ENCODE measurements at regions not wholly inside any gene's neighbourhood (a gene's known extent, or its start where the extent isn't known, plus 50 kb on each side); places are given as distances from the start of the nearest gene placed in this dataset.

- H3K36me3 ChIP-seq (ENCODE audit: insufficient read depth, low read length), result no peaks in the 10 kb centered on the region
- no peaks in the 10 kb centered on the region for H3F3A ChIP-seq (ENCODE audit: insufficient read depth, low read length, poor library complexity, severe bottlenecking)
- no peaks in the 10 kb centered on the region for H4K20me1 ChIP-seq (ENCODE audit: insufficient read depth)
- no peak overlapping the region for H3K27ac ChIP-seq (ENCODE audit: low read length)
- no peaks in the 10 kb centered on the region for H3K79me2 ChIP-seq (replicated peaks; ENCODE audit: insufficient read depth, low read length)
- H3K9ac ChIP-seq (ENCODE audit: low read length), result no peak overlapping the region
- H3K27me3 ChIP-seq (ENCODE audit: insufficient read depth, low read depth, low read length), result no peaks in the 10 kb centered on the region
- H3K4me2 ChIP-seq (ENCODE audit: low read length), result no peak overlapping the region
- no peaks in the 10 kb centered on the region for H3K9me3 ChIP-seq (ENCODE audit: low read length)
- no peak overlapping the region for H3K4me3 ChIP-seq (ENCODE audit: low read length)
- TF ChIP-seq SMC3 (conservative IDR thresholded peaks at IDR 0.05; ENCODE audit: poor library complexity) (no peak), EZH2 (IDR thresholded peaks at IDR 0.05; ENCODE audit: borderline replicate concordance, insufficient read depth, low read length, poor library complexity, severe bottlenecking) (no peak), RAD21 (conservative IDR thresholded peaks at IDR 0.05) (no peak), MXI1 (conservative IDR thresholded peaks at IDR 0.05; ENCODE audit: poor library complexity, severe bottlenecking) (no peak), EP300 (conservative IDR thresholded peaks at IDR 0.05; ENCODE audit: poor library complexity, severe bottlenecking) (no peak)
- TF ChIP-seq, protein P1, sequence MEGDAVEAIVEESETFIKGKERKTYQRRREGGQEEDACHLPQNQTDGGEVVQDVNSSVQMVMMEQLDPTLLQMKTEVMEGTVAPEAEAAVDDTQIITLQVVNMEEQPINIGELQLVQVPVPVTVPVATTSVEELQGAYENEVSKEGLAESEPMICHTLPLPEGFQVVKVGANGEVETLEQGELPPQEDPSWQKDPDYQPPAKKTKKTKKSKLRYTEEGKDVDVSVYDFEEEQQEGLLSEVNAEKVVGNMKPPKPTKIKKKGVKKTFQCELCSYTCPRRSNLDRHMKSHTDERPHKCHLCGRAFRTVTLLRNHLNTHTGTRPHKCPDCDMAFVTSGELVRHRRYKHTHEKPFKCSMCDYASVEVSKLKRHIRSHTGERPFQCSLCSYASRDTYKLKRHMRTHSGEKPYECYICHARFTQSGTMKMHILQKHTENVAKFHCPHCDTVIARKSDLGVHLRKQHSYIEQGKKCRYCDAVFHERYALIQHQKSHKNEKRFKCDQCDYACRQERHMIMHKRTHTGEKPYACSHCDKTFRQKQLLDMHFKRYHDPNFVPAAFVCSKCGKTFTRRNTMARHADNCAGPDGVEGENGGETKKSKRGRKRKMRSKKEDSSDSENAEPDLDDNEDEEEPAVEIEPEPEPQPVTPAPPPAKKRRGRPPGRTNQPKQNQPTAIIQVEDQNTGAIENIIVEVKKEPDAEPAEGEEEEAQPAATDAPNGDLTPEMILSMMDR (IDR thresholded peaks at IDR 0.05; ENCODE audit: poor library complexity, severe bottlenecking), result no peak
- TF ChIP-seq, protein P2, sequence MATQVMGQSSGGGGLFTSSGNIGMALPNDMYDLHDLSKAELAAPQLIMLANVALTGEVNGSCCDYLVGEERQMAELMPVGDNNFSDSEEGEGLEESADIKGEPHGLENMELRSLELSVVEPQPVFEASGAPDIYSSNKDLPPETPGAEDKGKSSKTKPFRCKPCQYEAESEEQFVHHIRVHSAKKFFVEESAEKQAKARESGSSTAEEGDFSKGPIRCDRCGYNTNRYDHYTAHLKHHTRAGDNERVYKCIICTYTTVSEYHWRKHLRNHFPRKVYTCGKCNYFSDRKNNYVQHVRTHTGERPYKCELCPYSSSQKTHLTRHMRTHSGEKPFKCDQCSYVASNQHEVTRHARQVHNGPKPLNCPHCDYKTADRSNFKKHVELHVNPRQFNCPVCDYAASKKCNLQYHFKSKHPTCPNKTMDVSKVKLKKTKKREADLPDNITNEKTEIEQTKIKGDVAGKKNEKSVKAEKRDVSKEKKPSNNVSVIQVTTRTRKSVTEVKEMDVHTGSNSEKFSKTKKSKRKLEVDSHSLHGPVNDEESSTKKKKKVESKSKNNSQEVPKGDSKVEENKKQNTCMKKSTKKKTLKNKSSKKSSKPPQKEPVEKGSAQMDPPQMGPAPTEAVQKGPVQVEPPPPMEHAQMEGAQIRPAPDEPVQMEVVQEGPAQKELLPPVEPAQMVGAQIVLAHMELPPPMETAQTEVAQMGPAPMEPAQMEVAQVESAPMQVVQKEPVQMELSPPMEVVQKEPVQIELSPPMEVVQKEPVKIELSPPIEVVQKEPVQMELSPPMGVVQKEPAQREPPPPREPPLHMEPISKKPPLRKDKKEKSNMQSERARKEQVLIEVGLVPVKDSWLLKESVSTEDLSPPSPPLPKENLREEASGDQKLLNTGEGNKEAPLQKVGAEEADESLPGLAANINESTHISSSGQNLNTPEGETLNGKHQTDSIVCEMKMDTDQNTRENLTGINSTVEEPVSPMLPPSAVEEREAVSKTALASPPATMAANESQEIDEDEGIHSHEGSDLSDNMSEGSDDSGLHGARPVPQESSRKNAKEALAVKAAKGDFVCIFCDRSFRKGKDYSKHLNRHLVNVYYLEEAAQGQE (IDR thresholded peaks at IDR 0.05; ENCODE audit: borderline replicate concordance), result no peak
- H2AFZ ChIP-seq (ENCODE audit: low read depth, low read length), result no peak overlapping the region
- H3K9me2 ChIP-seq (ENCODE audit: insufficient read depth, low read length), result no peaks in the 10 kb centered on the region
Measured at GRCh38 chr5:101915554-101915953, 380.5 kb downstream of the SLCO4C1 start.

DNA sequence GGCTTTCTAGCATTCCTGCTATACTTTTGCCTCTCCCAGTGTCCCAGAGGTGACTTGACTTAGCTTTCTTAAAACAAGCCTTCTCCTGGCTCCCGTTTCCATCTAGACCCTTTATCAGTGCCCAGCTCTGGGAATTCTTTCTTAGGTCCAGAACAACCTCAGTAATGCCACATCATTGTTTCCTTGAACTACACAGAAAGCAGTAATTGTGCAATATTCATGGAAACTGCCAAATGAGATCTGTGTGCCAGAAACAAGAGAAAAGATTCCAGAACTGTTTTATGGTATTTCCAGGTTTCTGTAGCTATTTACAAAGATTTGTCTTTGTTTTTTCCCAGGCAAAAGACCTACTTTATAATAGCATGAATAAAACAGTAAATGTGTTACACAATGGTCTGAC, 391.3 kb downstream of the SLCO4C1 start:
- Histone ChIP-seq H3K27me3 (ENCODE audit: insufficient read depth, low read depth, low read length) (no peaks in the 10 kb centered on the region), H3F3A (ENCODE audit: insufficient read depth, low read length, poor library complexity, severe bottlenecking) (no peaks in the 10 kb centered on the region), H3K9me3 (ENCODE audit: low read length) (no peaks in the 10 kb centered on the region), H3K27ac (ENCODE audit: low read length) (no peak overlapping the region), H3K36me3 (ENCODE audit: insufficient read depth, low read length) (no peaks in the 10 kb centered on the region), H4K20me1 (ENCODE audit: insufficient read depth) (no peaks in the 10 kb centered on the region), H3K9ac (ENCODE audit: low read length) (no peak overlapping the region), H2AFZ (ENCODE audit: low read depth, low read length) (no peak overlapping the region), H3K4me3 (ENCODE audit: low read length) (no peak overlapping the region), H3K79me2 (replicated peaks; ENCODE audit: insufficient read depth, low read length) (no peaks in the 10 kb centered on the region), H3K4me2 (ENCODE audit: low read length) (no peak overlapping the region), H3K9me2 (ENCODE audit: insufficient read depth, low read length) (no peaks in the 10 kb centered on the region)
- TF ChIP-seq, protein P1 (IDR thresholded peaks at IDR 0.05; ENCODE audit: poor library complexity, severe bottlenecking), result no peak
- TF ChIP-seq SMC3 (conservative IDR thresholded peaks at IDR 0.05; ENCODE audit: poor library complexity), result no peak
- TF ChIP-seq EP300 (conservative IDR thresholded peaks at IDR 0.05; ENCODE audit: poor library complexity, severe bottlenecking), result no peak
- TF ChIP-seq MXI1 (conservative IDR thresholded peaks at IDR 0.05; ENCODE audit: poor library complexity, severe bottlenecking), result no peak
- TF ChIP-seq EZH2 (IDR thresholded peaks at IDR 0.05; ENCODE audit: borderline replicate concordance, insufficient read depth, low read length, poor library complexity, severe bottlenecking), result no peak
- TF ChIP-seq TAF1 (IDR thresholded peaks at IDR 0.05; ENCODE audit: low read depth), result no peak
- no peak for TF ChIP-seq POLR2AphosphoS5 (IDR thresholded peaks at IDR 0.05)
- TF ChIP-seq, protein P2 (IDR thresholded peaks at IDR 0.05; ENCODE audit: borderline replicate concordance), result no peak
